K562 (cell line): ENCODE measurements at regions not wholly inside any gene's neighbourhood (a gene's known extent, or its start where the extent isn't known, plus 50 kb on each side); places are given as distances from the start of the nearest gene placed in this dataset.

Experiments
- ATAC-seq: fragments of 200-7000 bp; cut with Tn5 transposase; 3 replicates; pipeline ENCODE4 v1.9.1; 2020; ENCODE audit warnings: moderate library complexity
- BruUV-seq: library from RNA; stranded (reverse); fragments of 400-500 nt; replicated peaks from 2 replicates; lab custom pipeline; 2021; lab: Mats Ljungman, UMichigan
- CTCF ChIA-PET: fragments of 300-600 bp; formaldehyde crosslinking; extraction: SDS; loops from one replicate; lab custom pipeline; 2021; ENCODE audit warnings: low intra/inter-chr PET ratio; lab: Yijun Ruan, JAX
- POLR2A ChIA-PET: fragments of 300-600, 350-650 bp; sonication (Branson Sonifier 250); formaldehyde crosslinking; extraction: SDS; loops from one replicate; lab custom pipeline; 2021; ENCODE audit warnings: antibody characterized with exemption, inconsistent platforms; lab: Yijun Ruan, JAX
- DNase-seq, 4 experiments: peaks; one replicate each; pipeline versions ENCODE4 v3.0.0 to v3.0.0-alpha.2; 2011 to 2018; ENCODE audit warnings: low spot score in 3 of 4, mixed read lengths in 3 of 4; ENCODE audit errors: extremely low read depth in 1 of 4
- FAIRE-seq: peaks from 2 replicates; lab custom pipeline; 2011; peaks lifted over from hg19 to GRCh38; lab: Jason Lieb, UNC
- H2AFZ ChIP-seq: 2 replicates; pipeline ENCODE4 v1.6.0; 2011; ENCODE audit warnings: low read depth, low read length, control low read depth, inconsistent platforms
- H3K27ac ChIP-seq: fragments of 200-600 bp; 3 replicates; pipeline ENCODE4 v1.8.0; 2011; ENCODE audit warnings: low read depth, mild to moderate bottlenecking, control low read depth, inconsistent platforms, low read length, moderate library complexity, mixed read lengths; ENCODE audit errors: extremely low read depth
- H3K27me3 ChIP-seq, 2 experiments: fragments of 300-600 bp in 1 of 2; 2 replicates in 1 of 2; 3 replicates in 1 of 2; pipeline versions ENCODE4 v1.6.0 to v1.8.0; 2011; ENCODE audit warnings: inconsistent platforms in 2 of 2, low read length in 2 of 2, mild to moderate bottlenecking in 1 of 2, mixed read lengths in 1 of 2, moderate library complexity in 1 of 2; ENCODE audit not compliant: control insufficient read depth in 2 of 2, insufficient read depth in 2 of 2
- H3K36me3 ChIP-seq: fragments of 300-600 bp; 3 replicates; pipeline ENCODE4 v1.8.0; 2011; ENCODE audit warnings: mild to moderate bottlenecking, low read length, inconsistent platforms; ENCODE audit not compliant: control insufficient read depth, insufficient read depth
- H3K4me1 ChIP-seq, 2 experiments: fragments of 200-600 bp in 1 of 2; replicated peaks in 1 of 2; 2 replicates in 1 of 2; 3 replicates in 1 of 2; pipeline versions ENCODE4 v1.5.1 to v1.8.0; 2011; ENCODE audit warnings: inconsistent platforms in 2 of 2, low read length in 2 of 2, mild to moderate bottlenecking in 1 of 2, mixed read lengths in 1 of 2, moderate library complexity in 1 of 2; ENCODE audit not compliant: control insufficient read depth in 2 of 2, insufficient read depth in 2 of 2
- H3K4me2 ChIP-seq: 2 replicates; pipeline ENCODE4 v1.6.1; 2011; ENCODE audit warnings: low read length, control low read depth, inconsistent platforms, mixed read lengths; ENCODE audit not compliant: insufficient read depth
- H3K4me3 ChIP-seq: fragments of 200-600 bp; sonication (generic), shearing (Covaris generic); 2 replicates; pipeline ENCODE4 v1.5.1; 2016; ENCODE audit warnings: control low read depth, inconsistent platforms
- H3K79me2 ChIP-seq: fragments of 200-600 bp; 3 replicates; pipeline ENCODE4 v1.8.0; 2011; ENCODE audit warnings: low read length, inconsistent platforms; ENCODE audit not compliant: control insufficient read depth, insufficient read depth
- H3K9ac ChIP-seq, 2 experiments: 2 replicates each; pipeline versions ENCODE4 v1.6.0 to v1.6.1; 2011; ENCODE audit warnings: low read depth in 2 of 2, low read length in 2 of 2, control low read depth in 1 of 2, inconsistent platforms in 1 of 2, mild to moderate bottlenecking in 1 of 2, mixed read lengths in 1 of 2; ENCODE audit not compliant: insufficient read depth in 1 of 2
- H3K9me1 ChIP-seq: one replicate; pipeline ENCODE4 v1.6.0; 2011; ENCODE audit warnings: inconsistent platforms, mild to moderate bottlenecking, low read length, moderate library complexity; ENCODE audit not compliant: control insufficient read depth, insufficient read depth
- H3K9me3 ChIP-seq: replicated peaks from 2 replicates; pipeline ENCODE4 v1.5.1; 2011; ENCODE audit warnings: low read depth, low read length, inconsistent platforms; ENCODE audit not compliant: control insufficient read depth, insufficient read depth
- H4K20me1 ChIP-seq: replicated peaks from 2 replicates; pipeline ENCODE4 v1.6.1; 2011; ENCODE audit warnings: low read length, inconsistent platforms, mixed read lengths; ENCODE audit not compliant: control insufficient read depth, insufficient read depth
- C11orf30 ChIP-seq: fragments of 450-650 bp; IDR thresholded peaks from 2 replicates; pipeline ENCODE4 v1.6.1; 2016; ENCODE audit warnings: low read depth, mild to moderate bottlenecking
- E2F3 ChIP-seq: fragments of 250-450 bp; sonication (Bioruptor Pico); IDR thresholded peaks from 2 replicates; pipeline ENCODE4 v1.4.0; 2020; ENCODE audit warnings: mild to moderate bottlenecking
- EP400 ChIP-seq: fragments of 450-650 bp; IDR thresholded peaks from 2 replicates; pipeline ENCODE4 v1.6.1; 2017; ENCODE audit warnings: antibody characterized with exemption, mild to moderate bottlenecking, moderate library complexity
- HNRNPH1 ChIP-seq: fragments of 200-400 bp; formaldehyde crosslinking; optimal IDR thresholded peaks from 2 replicates; pipeline ENCODE3; 2017; ENCODE audit warnings: low read depth, mild to moderate bottlenecking, low read length, moderate library complexity
- HSF4 ChIP-seq: fragments of 250-450 bp; sonication (Bioruptor Pico); IDR thresholded peaks from 2 replicates; pipeline ENCODE4 v2.1.2; 2022; ENCODE audit warnings: mild to moderate bottlenecking, moderate library complexity, borderline replicate concordance
- POLR2A ChIP-seq: fragments of 450-650 bp; conservative IDR thresholded peaks from 2 replicates; pipeline ENCODE4 v1.6.1; 2016
- RBM15 ChIP-seq: fragments of 200-400 bp; formaldehyde crosslinking; IDR thresholded peaks from 2 replicates; pipeline ENCODE4 v1.6.1; 2018; ENCODE audit warnings: mild to moderate bottlenecking, low read length, moderate library complexity; ENCODE audit not compliant: insufficient read depth
- SMC3 ChIP-seq: conservative IDR thresholded peaks from 2 replicates; pipeline ENCODE4 v1.6.1; 2011; ENCODE audit warnings: low read depth, low read length, improper control_type of control experiment; ENCODE audit not compliant: insufficient read depth
- SNIP1 ChIP-seq: fragments of 450-650 bp; IDR thresholded peaks from 2 replicates; pipeline ENCODE4 v1.7.1; 2017; ENCODE audit warnings: low read depth, mild to moderate bottlenecking
- SREBF2 ChIP-seq: sonication (generic); formaldehyde crosslinking; IDR thresholded peaks from 2 replicates; pipeline ENCODE4 v1.4.0; 2020; ENCODE audit warnings: mild to moderate bottlenecking, missing genetic modification reagents
- WGBS: fragments of 100-300 bp; shearing (Covaris generic); methylation state at CpG from one replicate; pipeline ENCODE4 v1.1.6; 2016; ENCODE audit warnings: low coverage, mixed read lengths; ENCODE audit not compliant: insufficient coverage; ENCODE audit errors: missing lambda C conversion rate; 5-methylcytosine and 5-hydroxymethylcytosine counted together
- in situ Hi-C: fragments of 300-500 bp; cut with MboI; formaldehyde crosslinking; loops from 4 replicates; pipeline ENCODE4 v1.15.0; 2018; ENCODE audit warnings: inconsistent platforms, mixed read lengths
- intact Hi-C: fragments of 100-400 bp; cut with micrococcal nuclease; formaldehyde crosslinking; loops from 2 replicates; pipeline ENCODE4 v1.14.2; 2022
- TF ChIP-seq, protein P1 (sequence below), 2 experiments: fragments of 450-650 bp; IDR thresholded peaks; 2 replicates each; pipeline ENCODE4 v1.6.1; 2016; ENCODE audit warnings: mild to moderate bottlenecking in 2 of 2, borderline replicate concordance in 1 of 2, low read depth in 1 of 2, moderate library complexity in 1 of 2
- TF ChIP-seq, protein P2 (sequence below): fragments of 250-450 bp; sonication (Bioruptor Pico); IDR thresholded peaks from 2 replicates; pipeline ENCODE4 v1.5.0; 2022; ENCODE audit warnings: mild to moderate bottlenecking

DNA sequence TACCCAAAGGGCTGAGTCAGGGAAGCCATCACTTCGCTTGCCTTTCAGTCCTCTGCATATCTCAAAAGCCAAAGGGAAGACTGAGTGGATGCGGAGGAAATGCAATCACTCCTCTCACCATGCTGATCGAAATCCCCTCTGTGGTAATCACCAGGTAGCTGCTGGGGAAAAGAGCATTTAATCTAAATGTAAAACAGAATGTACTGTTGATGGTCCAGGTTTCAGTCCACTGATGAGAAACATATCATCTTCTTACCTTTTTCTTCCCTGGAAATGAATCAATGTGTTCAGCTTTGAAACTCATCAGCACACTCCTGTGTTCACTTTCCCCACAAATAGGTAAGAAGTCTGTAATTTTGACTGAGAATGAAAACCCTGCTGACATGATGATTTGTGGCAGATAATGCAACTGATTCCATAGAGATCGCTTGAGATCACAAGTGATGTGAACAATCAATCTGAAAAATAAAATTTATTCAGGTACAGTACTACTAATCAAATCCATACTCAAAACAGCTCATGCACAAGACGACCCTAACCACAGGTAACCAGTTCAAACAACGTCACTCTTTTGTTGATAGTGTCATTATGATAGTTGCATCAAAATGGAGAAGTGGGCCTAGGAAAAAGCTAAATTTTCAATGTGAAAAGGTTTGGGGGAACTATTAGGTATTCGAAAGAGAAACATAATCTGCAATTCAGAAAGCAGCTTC, 454.0 kb upstream of the RGMB start:
- intact Hi-C loops (no loop called here), in situ Hi-C loops (no loop called here)
- Histone ChIP-seq H4K20me1 (no peaks in the 10 kb centered on the region), H3K36me3 (no peaks in the 10 kb centered on the region), H3K27ac (no peak overlapping the region), H3K4me1 (no peaks in the 10 kb centered on the region), H3K79me2 (no peaks in the 10 kb centered on the region), H3K4me3 (no peak overlapping the region), H2AFZ (no peak overlapping the region), H3K4me2 (no peak overlapping the region), H3K9me3 (no peaks in the 10 kb centered on the region), H3K9ac (no peak overlapping the region), H3K27me3 (no peaks in the 10 kb centered on the region), H3K9me1 (no peaks in the 10 kb centered on the region)
- WGBS, result 1% methylated on average over 7 of the region's 7 CpGs
- DNase-seq (no peak), FAIRE-seq (no peak), ATAC-seq (no peak)
- ChIA-PET CTCF (no interaction called here), POLR2A (interaction anchor here (0.6 kb wide), 1 partner anchor 838 kb away, joined by 3 read pairs; no protein-coding TSS in a partner anchor)
- no TSS peak for BruUV-seq
- TF ChIP-seq HSF4 (CRISPR knock-in tag) (no peak), C11orf30 (no peak), SMC3 (no peak), POLR2A (no peak), EP400 (no peak), SREBF2 (CRISPR knock-in tag) (no peak), RBM15 (no peak), HNRNPH1 (no peak), E2F3 (CRISPR knock-in tag) (no peak), SNIP1 (no peak)
- TF ChIP-seq, protein P1, sequence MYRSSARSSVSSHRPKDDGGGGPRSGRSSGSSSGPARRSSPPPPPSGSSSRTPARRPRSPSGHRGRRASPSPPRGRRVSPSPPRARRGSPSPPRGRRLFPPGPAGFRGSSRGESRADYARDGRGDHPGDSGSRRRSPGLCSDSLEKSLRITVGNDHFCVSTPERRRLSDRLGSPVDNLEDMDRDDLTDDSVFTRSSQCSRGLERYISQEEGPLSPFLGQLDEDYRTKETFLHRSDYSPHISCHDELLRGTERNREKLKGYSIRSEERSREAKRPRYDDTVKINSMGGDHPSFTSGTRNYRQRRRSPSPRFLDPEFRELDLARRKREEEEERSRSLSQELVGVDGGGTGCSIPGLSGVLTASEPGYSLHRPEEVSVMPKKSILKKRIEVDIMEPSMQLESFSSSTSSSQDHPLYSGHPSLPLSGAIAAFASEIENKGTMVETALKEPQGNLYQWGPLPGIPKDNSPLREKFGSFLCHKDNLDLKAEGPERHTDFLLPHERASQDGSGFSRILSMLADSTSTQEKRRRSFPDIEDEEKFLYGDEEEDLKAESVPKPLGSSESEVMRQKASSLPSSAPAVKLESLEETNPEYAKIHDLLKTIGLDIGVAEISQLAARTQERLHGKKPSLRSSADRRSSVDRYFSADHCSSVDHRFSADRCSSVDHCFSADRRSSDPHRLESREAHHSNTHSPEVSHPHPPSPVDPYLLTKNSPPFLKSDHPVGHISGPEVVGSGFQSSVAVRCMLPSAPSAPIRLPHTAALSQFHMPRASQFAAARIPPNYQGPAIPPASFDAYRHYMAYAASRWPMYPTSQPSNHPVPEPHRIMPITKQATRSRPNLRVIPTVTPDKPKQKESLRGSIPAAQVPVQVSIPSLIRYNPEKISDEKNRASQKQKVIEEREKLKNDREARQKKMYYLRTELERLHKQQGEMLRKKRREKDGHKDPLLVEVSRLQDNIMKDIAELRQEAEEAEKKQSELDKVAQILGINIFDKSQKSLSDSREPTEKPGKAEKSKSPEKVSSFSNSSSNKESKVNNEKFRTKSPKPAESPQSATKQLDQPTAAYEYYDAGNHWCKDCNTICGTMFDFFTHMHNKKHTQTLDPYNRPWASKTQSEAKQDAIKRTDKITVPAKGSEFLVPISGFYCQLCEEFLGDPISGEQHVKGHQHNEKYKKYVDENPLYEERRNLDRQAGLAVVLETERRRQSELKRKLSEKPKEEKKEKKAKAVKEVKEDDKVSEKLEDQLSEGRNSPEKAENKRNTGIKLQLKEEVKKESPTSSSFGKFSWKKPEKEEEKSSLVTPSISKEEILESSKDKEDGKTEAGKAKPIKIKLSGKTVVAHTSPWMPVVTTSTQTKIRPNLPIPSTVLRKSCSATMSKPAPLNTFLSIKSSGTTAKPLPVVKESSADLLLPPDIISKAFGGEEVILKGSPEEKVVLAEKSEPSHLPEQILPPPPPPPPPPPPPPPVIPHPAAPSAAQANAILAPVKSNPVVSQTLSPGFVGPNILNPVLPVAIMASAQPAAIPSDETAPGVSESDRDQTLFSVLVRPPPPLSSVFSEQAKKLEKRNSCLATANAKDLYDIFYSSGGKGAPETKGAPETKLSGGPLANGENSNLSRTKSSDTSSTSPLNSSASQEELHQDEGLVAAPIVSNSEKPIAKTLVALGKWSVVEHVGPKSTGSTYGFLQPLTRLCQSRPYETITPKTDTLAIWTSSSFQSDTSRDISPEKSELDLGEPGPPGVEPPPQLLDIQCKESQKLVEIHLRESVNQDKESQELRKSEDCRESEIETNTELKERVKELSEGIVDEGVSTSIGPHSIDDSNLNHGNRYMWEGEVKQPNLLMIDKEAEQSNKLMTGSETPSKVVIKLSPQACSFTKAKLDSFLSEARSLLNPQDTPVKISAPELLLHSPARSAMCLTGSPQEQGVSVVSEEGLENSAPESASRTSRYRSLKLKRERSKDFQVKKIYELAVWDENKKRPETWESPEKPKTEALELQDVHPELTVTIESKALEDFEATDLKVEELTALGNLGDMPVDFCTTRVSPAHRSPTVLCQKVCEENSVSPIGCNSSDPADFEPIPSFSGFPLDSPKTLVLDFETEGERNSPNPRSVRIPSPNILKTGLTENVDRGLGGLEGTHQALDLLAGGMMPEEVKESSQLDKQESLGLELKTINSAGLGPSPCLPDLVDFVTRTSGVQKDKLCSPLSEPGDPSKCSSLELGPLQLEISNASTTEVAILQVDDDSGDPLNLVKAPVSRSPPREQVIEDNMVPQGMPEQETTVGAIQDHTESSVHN (IDR thresholded peaks at IDR 0.05; ENCODE audit: borderline replicate concordance in 1 of 2, low read depth in 1 of 2), result no peak
- TF ChIP-seq, protein P2, sequence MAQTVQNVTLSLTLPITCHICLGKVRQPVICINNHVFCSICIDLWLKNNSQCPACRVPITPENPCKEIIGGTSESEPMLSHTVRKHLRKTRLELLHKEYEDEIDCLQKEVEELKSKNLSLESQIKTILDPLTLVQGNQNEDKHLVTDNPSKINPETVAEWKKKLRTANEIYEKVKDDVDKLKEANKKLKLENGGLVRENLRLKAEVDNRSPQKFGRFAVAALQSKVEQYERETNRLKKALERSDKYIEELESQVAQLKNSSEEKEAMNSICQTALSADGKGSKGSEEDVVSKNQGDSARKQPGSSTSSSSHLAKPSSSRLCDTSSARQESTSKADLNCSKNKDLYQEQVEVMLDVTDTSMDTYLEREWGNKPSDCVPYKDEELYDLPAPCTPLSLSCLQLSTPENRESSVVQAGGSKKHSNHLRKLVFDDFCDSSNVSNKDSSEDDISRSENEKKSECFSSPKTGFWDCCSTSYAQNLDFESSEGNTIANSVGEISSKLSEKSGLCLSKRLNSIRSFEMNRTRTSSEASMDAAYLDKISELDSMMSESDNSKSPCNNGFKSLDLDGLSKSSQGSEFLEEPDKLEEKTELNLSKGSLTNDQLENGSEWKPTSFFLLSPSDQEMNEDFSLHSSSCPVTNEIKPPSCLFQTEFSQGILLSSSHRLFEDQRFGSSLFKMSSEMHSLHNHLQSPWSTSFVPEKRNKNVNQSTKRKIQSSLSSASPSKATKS (CRISPR knock-in tag), result no peak
